HG02884 (cell line): ENCODE measurements at regions not wholly inside any gene's neighbourhood (a gene's known extent, or its start where the extent isn't known, plus 50 kb on each side); places are given as distances from the start of the nearest gene placed in this dataset.

Source experiments
- ATAC-seq: cut with Tn5 transposase; IDR thresholded peaks from one replicate; pipeline ENCODE4 v1.9.1; 2021; ENCODE audit warnings: mild to moderate bottlenecking, moderate library complexity; ENCODE audit not compliant: unreplicated experiment

GRCh38 chr4:122203407-122203806 lies 51.3 kb downstream of the BLTP1 start:
- ATAC-seq = no peak

- ATAC-seq = no peak
These were observed 53.6 kb downstream of the BLTP1 start for GRCh38 chr4:122205687-122206086.

GRCh38 chr4:122212880-122213279 lies 60.7 kb downstream of the BLTP1 start:
- ATAC-seq = peak; percentile 68

- no peak for ATAC-seq
These were observed 66.6 kb downstream of the BLTP1 start for GRCh38 chr4:122218762-122219161.

- no peak for ATAC-seq
These were observed 67.2 kb downstream of the BLTP1 start for GRCh38 chr4:122219356-122219755.

GRCh38 chr4:122221322-122221721 lies 69.2 kb downstream of the BLTP1 start:
- ATAC-seq = no peak

GRCh38 chr4:122224348-122224747 lies 72.2 kb downstream of the BLTP1 start:
- ATAC-seq = no peak

- ATAC-seq = no peak
These were observed 75.1 kb downstream of the BLTP1 start for GRCh38 chr4:122227202-122227601.

GRCh38 chr4:122229857-122230256 lies 77.7 kb downstream of the BLTP1 start:
- ATAC-seq = no peak

GRCh38 chr4:122232633-122233032 lies 80.5 kb downstream of the BLTP1 start:
- no peak for ATAC-seq

GRCh38 chr4:122234686-122235085 lies 82.6 kb downstream of the BLTP1 start:
- no peak for ATAC-seq

GRCh38 chr4:122243785-122244184 lies 91.7 kb downstream of the BLTP1 start:
- ATAC-seq = no peak

GRCh38 chr4:122244764-122245163 lies 92.6 kb downstream of the BLTP1 start:
- ATAC-seq = no peak

- no peak for ATAC-seq
These were observed 94.4 kb downstream of the BLTP1 start for GRCh38 chr4:122246551-122246950.

- no peak for ATAC-seq
These were observed 97.2 kb downstream of the BLTP1 start for GRCh38 chr4:122249357-122249756.

- ATAC-seq = no peak
These were observed 100.5 kb downstream of the BLTP1 start for GRCh38 chr4:122252584-122252983.

- no peak for ATAC-seq
These were observed 107.7 kb downstream of the BLTP1 start for GRCh38 chr4:122259849-122260248.

- ATAC-seq = no peak
These were observed 102.5 kb upstream of the ADAD1 start for GRCh38 chr4:122276359-122276758.

- ATAC-seq = no peak
These were observed 99.8 kb upstream of the ADAD1 start for GRCh38 chr4:122278976-122279375.

- no peak for ATAC-seq
These were observed 99.1 kb upstream of the ADAD1 start for GRCh38 chr4:122279670-122280069.

GRCh38 chr4:122285285-122285684 lies 93.5 kb upstream of the ADAD1 start:
- ATAC-seq = no peak

GRCh38 chr4:122293374-122294365 lies 85.1 kb upstream of the ADAD1 start:
- no peak for ATAC-seq

GRCh38 chr4:122297694-122298093 lies 81.1 kb upstream of the ADAD1 start:
- ATAC-seq = no peak
